Activated T-cell treated with anti-CD3 and anti-CD28 coated beads, Interleukin-2, amount 50 U/mL, for 4 hours (primary cell): ENCODE measurements at regions not wholly inside any gene's neighbourhood (a gene's known extent, or its start where the extent isn't known, plus 50 kb on each side); places are given as distances from the start of the nearest gene placed in this dataset.

Source experiments
- ATAC-seq, 2 donors: fragments of 200-7000 bp; cut with Tn5 transposase; one replicate each; pipeline ENCODE4 v1.10.0; 2021
- DNase-seq: peaks from one replicate; pipeline ENCODE4 v3.0.0-alpha.2; 2020
- H3K27me3 Mint-ChIP-seq: one replicate; pipeline ENCODE4 v1.8.0; 2021; ENCODE audit warnings: low read depth, mixed read lengths
- H3K36me3 Mint-ChIP-seq: one replicate; pipeline ENCODE4 v1.8.0; 2022; ENCODE audit warnings: mixed read lengths; ENCODE audit not compliant: insufficient read depth
- H3K4me1 Mint-ChIP-seq: one replicate; pipeline ENCODE4 v1.8.0; 2021; ENCODE audit warnings: low read depth, mixed read lengths
- H3K4me3 Mint-ChIP-seq: one replicate; pipeline ENCODE4 v1.8.0; 2021; ENCODE audit warnings: mild to moderate bottlenecking, moderate library complexity, mixed read lengths
- H3K9me3 Mint-ChIP-seq: one replicate; pipeline ENCODE4 v1.8.0; 2021; ENCODE audit warnings: mixed read lengths

GRCh38 chr1:229109320-229109761 lies 161.6 kb upstream of the RAB4A start:
- ATAC-seq (no peak), DNase-seq (no peak)
- Mint-ChIP-seq H3K9me3 (no peaks in the 10 kb centered on the region), H3K4me3 (no peak overlapping the region), H3K27me3 (no peaks in the 10 kb centered on the region), H3K4me1 (peaks cover 4% of the 10 kb centered on the region), H3K36me3 (no peaks in the 10 kb centered on the region)

- H3K36me3 Mint-ChIP-seq: no peaks in the 10 kb centered on the region
- no peaks in the 10 kb centered on the region for H3K9me3 Mint-ChIP-seq
- no peaks in the 10 kb centered on the region for H3K27me3 Mint-ChIP-seq
- no peak for DNase-seq
- ATAC-seq: no peak
- peaks cover 5% of the 10 kb centered on the region for H3K4me1 Mint-ChIP-seq
- no peak overlapping the region for H3K4me3 Mint-ChIP-seq
Measured at GRCh38 chr1:229110986-229111385, 159.9 kb upstream of the RAB4A start.

GRCh38 chr1:229111703-229112319 lies 159.1 kb upstream of the RAB4A start:
- no peak overlapping the region for H3K4me3 Mint-ChIP-seq
- no peaks in the 10 kb centered on the region for H3K36me3 Mint-ChIP-seq
- no peaks in the 10 kb centered on the region for H3K27me3 Mint-ChIP-seq
- ATAC-seq (no peak), DNase-seq (no peak)
- H3K9me3 Mint-ChIP-seq: no peaks in the 10 kb centered on the region
- H3K4me1 Mint-ChIP-seq: peaks cover 5% of the 10 kb centered on the region

GRCh38 chr1:229112832-229113548 lies 157.9 kb upstream of the RAB4A start:
- no peaks in the 10 kb centered on the region for H3K9me3 Mint-ChIP-seq
- H3K4me1 Mint-ChIP-seq: peaks cover 5% of the 10 kb centered on the region
- no peak for DNase-seq
- no peak overlapping the region for H3K4me3 Mint-ChIP-seq
- no peaks in the 10 kb centered on the region for H3K36me3 Mint-ChIP-seq
- no peaks in the 10 kb centered on the region for H3K27me3 Mint-ChIP-seq
- ATAC-seq: no peak

- Mint-ChIP-seq H3K36me3 (no peaks in the 10 kb centered on the region), H3K4me3 (no peak overlapping the region), H3K27me3 (no peaks in the 10 kb centered on the region), H3K9me3 (no peaks in the 10 kb centered on the region), H3K4me1 (peaks cover 5% of the 10 kb centered on the region)
- DNase-seq: no peak
- no peak for ATAC-seq
Measured at GRCh38 chr1:229114315-229114714, 156.6 kb upstream of the RAB4A start.

GRCh38 chr1:229114850-229115365 lies 156.0 kb upstream of the RAB4A start:
- H3K27me3 Mint-ChIP-seq: no peaks in the 10 kb centered on the region
- H3K4me3 Mint-ChIP-seq: no peak overlapping the region
- H3K4me1 Mint-ChIP-seq: peaks cover 5% of the 10 kb centered on the region
- ATAC-seq (no peak), DNase-seq (no peak)
- H3K9me3 Mint-ChIP-seq: no peaks in the 10 kb centered on the region
- H3K36me3 Mint-ChIP-seq: no peaks in the 10 kb centered on the region

GRCh38 chr1:229116114-229116513 lies 154.8 kb upstream of the RAB4A start:
- Mint-ChIP-seq H3K4me1 (peaks cover 5% of the 10 kb centered on the region), H3K9me3 (no peaks in the 10 kb centered on the region), H3K4me3 (no peak overlapping the region), H3K27me3 (no peaks in the 10 kb centered on the region), H3K36me3 (no peaks in the 10 kb centered on the region)
- no peak for DNase-seq
- ATAC-seq: no peak

GRCh38 chr1:229117664-229118300 lies 153.1 kb upstream of the RAB4A start:
- DNase-seq (no peak), ATAC-seq (no peak)
- Mint-ChIP-seq H3K27me3 (no peaks in the 10 kb centered on the region), H3K4me3 (no peak overlapping the region), H3K4me1 (peaks cover 5% of the 10 kb centered on the region), H3K36me3 (no peaks in the 10 kb centered on the region), H3K9me3 (no peaks in the 10 kb centered on the region)

GRCh38 chr1:229118477-229119061 lies 152.3 kb upstream of the RAB4A start:
- Mint-ChIP-seq H3K9me3 (no peaks in the 10 kb centered on the region), H3K36me3 (no peaks in the 10 kb centered on the region), H3K4me3 (no peak overlapping the region), H3K4me1 (peaks cover 5% of the 10 kb centered on the region), H3K27me3 (no peaks in the 10 kb centered on the region)
- DNase-seq (no peak), ATAC-seq (no peak)

- Mint-ChIP-seq H3K27me3 (no peaks in the 10 kb centered on the region), H3K4me3 (no peak overlapping the region), H3K4me1 (peaks cover 3% of the 10 kb centered on the region), H3K36me3 (no peaks in the 10 kb centered on the region), H3K9me3 (no peaks in the 10 kb centered on the region)
- ATAC-seq (no peak), DNase-seq (no peak)
Measured at GRCh38 chr1:229119161-229119560, 151.8 kb upstream of the RAB4A start.

- ATAC-seq (no peak), DNase-seq (no peak)
- H3K36me3 Mint-ChIP-seq: no peaks in the 10 kb centered on the region
- H3K9me3 Mint-ChIP-seq: no peaks in the 10 kb centered on the region
- H3K27me3 Mint-ChIP-seq: no peaks in the 10 kb centered on the region
- no peaks in the 10 kb centered on the region for H3K4me1 Mint-ChIP-seq
- no peak overlapping the region for H3K4me3 Mint-ChIP-seq
Measured at GRCh38 chr1:229119876-229120275, 151.0 kb upstream of the RAB4A start.

- ATAC-seq (no peak), DNase-seq (no peak)
- no peaks in the 10 kb centered on the region for H3K36me3 Mint-ChIP-seq
- H3K4me3 Mint-ChIP-seq: no peak overlapping the region
- peaks cover 4% of the 10 kb centered on the region for H3K4me1 Mint-ChIP-seq
- no peaks in the 10 kb centered on the region for H3K9me3 Mint-ChIP-seq
- H3K27me3 Mint-ChIP-seq: no peaks in the 10 kb centered on the region
Measured at GRCh38 chr1:229121845-229122436, 149.0 kb upstream of the RAB4A start.

GRCh38 chr1:229122606-229123005 lies 148.3 kb upstream of the RAB4A start:
- H3K27me3 Mint-ChIP-seq: no peaks in the 10 kb centered on the region
- H3K9me3 Mint-ChIP-seq: no peaks in the 10 kb centered on the region
- H3K4me1 Mint-ChIP-seq: peaks cover 10% of the 10 kb centered on the region
- no peak for DNase-seq
- no peak overlapping the region for H3K4me3 Mint-ChIP-seq
- no peak for ATAC-seq
- H3K36me3 Mint-ChIP-seq: no peaks in the 10 kb centered on the region

- no peak overlapping the region for H3K4me3 Mint-ChIP-seq
- no peak for ATAC-seq
- no peaks in the 10 kb centered on the region for H3K36me3 Mint-ChIP-seq
- H3K9me3 Mint-ChIP-seq: no peaks in the 10 kb centered on the region
- peaks cover 20% of the 10 kb centered on the region for H3K4me1 Mint-ChIP-seq
- no peaks in the 10 kb centered on the region for H3K27me3 Mint-ChIP-seq
- DNase-seq: no peak
Measured at GRCh38 chr1:229124116-229124515, 146.8 kb upstream of the RAB4A start.
